MCF 10A (cell line): ENCODE measurements at regions not wholly inside any gene's neighbourhood (a gene's known extent, or its start where the extent isn't known, plus 50 kb on each side); places are given as distances from the start of the nearest gene placed in this dataset.

Experiments
- BruUV-seq: library from RNA; stranded (reverse); fragments of 400-500 nt; replicated peaks from 2 replicates; lab custom pipeline; 2021; lab: Mats Ljungman, UMichigan
- CTCF ChIA-PET: fragments of 300-600 bp; sonication (Branson Sonifier 250); formaldehyde crosslinking; extraction: SDS; loops from one replicate; lab custom pipeline; 2021; ENCODE audit warnings: antibody characterized with exemption, inconsistent platforms; lab: Yijun Ruan, JAX
- POLR2A ChIA-PET: fragments of 300-600, 350-650 bp; sonication (Branson Sonifier 250); formaldehyde crosslinking; extraction: SDS; loops from one replicate; lab custom pipeline; 2020; ENCODE audit warnings: antibody characterized with exemption, inconsistent platforms; lab: Yijun Ruan, JAX
- DNase-seq: peaks from one replicate; pipeline ENCODE4 v3.0.0-alpha.2; 2018; ENCODE audit not compliant: unreplicated experiment
- H3K27ac Mint-ChIP-seq: one replicate; pipeline ENCODE4 v1.8.0; 2022; ENCODE audit warnings: mild to moderate bottlenecking, low read depth, mixed read lengths; ENCODE audit not compliant: unreplicated experiment
- H3K27me3 Mint-ChIP-seq: one replicate; pipeline ENCODE4 v1.8.0; 2022; ENCODE audit warnings: mixed read lengths; ENCODE audit not compliant: insufficient read depth, unreplicated experiment
- H3K36me3 Mint-ChIP-seq: one replicate; pipeline ENCODE4 v1.8.0; 2022; ENCODE audit warnings: mild to moderate bottlenecking, moderate library complexity, mixed read lengths; ENCODE audit not compliant: insufficient read depth, unreplicated experiment
- H3K4me1 Mint-ChIP-seq: one replicate; pipeline ENCODE4 v1.8.0; 2022; ENCODE audit warnings: mixed read lengths; ENCODE audit not compliant: insufficient read depth, unreplicated experiment
- H3K4me3 Mint-ChIP-seq: one replicate; pipeline ENCODE4 v1.8.0; 2022; ENCODE audit warnings: mild to moderate bottlenecking, moderate library complexity, mixed read lengths; ENCODE audit not compliant: unreplicated experiment
- H3K9me3 Mint-ChIP-seq: one replicate; pipeline ENCODE4 v1.8.0; 2022; ENCODE audit warnings: mixed read lengths; ENCODE audit not compliant: unreplicated experiment
- CTCF ChIP-seq: fragments of 200-600 bp; IDR thresholded peaks from one replicate; pipeline ENCODE4 v1.8.0; 2022; ENCODE audit warnings: antibody characterized with exemption, mild to moderate bottlenecking; ENCODE audit not compliant: unreplicated experiment
- intact Hi-C: fragments of 100-400 bp; cut with micrococcal nuclease; formaldehyde crosslinking; loops from 2 replicates; pipeline ENCODE4 v1.14.1; 2022

DNA sequence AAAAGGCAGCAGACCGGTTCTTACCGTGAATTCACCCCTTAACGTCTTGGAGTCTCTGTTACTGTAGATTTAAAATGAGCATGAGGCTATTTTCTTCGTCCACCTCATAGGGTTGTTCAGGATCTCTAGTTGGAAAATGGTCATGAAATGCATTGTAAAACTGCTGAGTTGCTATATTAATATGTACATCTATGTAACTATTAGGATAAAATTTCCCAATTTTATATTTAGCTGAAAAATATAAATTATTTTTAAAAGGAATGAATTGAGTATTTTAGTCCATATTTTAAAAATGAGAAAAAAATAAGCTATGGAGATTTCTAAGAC is 272.7 kb downstream of the ALG10B start:
- H3K27me3 Mint-ChIP-seq = no peaks in the 10 kb centered on the region
- intact Hi-C loops = no loop called here
- no TSS peak for BruUV-seq
- ChIA-PET POLR2A (interaction anchor here (0.6 to 1.7 kb wide), 2 partner anchors 205 to 317 kb away, joined by 3 to 4 read pairs; no protein-coding TSS in a partner anchor), CTCF (no interaction called here)
- no peak for DNase-seq
- H3K4me1 Mint-ChIP-seq = peaks cover 15% of the 10 kb centered on the region
- no peaks in the 10 kb centered on the region for H3K36me3 Mint-ChIP-seq
- H3K9me3 Mint-ChIP-seq = no peaks in the 10 kb centered on the region
- no peak overlapping the region for H3K4me3 Mint-ChIP-seq
- H3K27ac Mint-ChIP-seq = no peak overlapping the region
- no peak for TF ChIP-seq CTCF

- intact Hi-C loops = no loop called here
- TF ChIP-seq CTCF = no peak
- Mint-ChIP-seq H3K9me3 (peaks cover 14% of the 10 kb centered on the region), H3K27me3 (no peaks in the 10 kb centered on the region), H3K4me3 (no peak overlapping the region), H3K27ac (no peak overlapping the region), H3K36me3 (no peaks in the 10 kb centered on the region), H3K4me1 (no peaks in the 10 kb centered on the region)
- no TSS peak for BruUV-seq
- POLR2A ChIA-PET = no interaction called here
- DNase-seq = no peak
- CTCF ChIA-PET = interaction anchor here (0.6 to 0.7 kb wide), 2 partner anchors 227 to 459 kb away, joined by 3 read pairs; no protein-coding TSS in a partner anchor
Measured at GRCh38 chr12:38601949-38602348, 285.4 kb downstream of the ALG10B start.
